SK-N-SH treated with all-trans-retinoic acid at 6 μM for 48 hours (cell line): ENCODE measurements at regions not wholly inside any gene's neighbourhood (a gene's known extent, or its start where the extent isn't known, plus 50 kb on each side); places are given as distances from the start of the nearest gene placed in this dataset.

ENCODE experiments used
- BACH2 ChIP-seq: fragments of 250-450 bp; sonication (Bioruptor Pico); IDR thresholded peaks from 2 replicates; pipeline ENCODE4 v1.9.0; 2021; ENCODE audit warnings: mild to moderate bottlenecking, borderline replicate concordance
- CREB5 ChIP-seq: fragments of 250-450 bp; sonication (Bioruptor Pico); IDR thresholded peaks from 2 replicates; pipeline ENCODE4 v1.5.1; 2020; ENCODE audit warnings: low read depth, mild to moderate bottlenecking, moderate library complexity
- GLIS3 ChIP-seq: fragments of 250-450 bp; sonication (Bioruptor Pico); IDR thresholded peaks from 2 replicates; pipeline ENCODE4 v1.5.0; 2020; ENCODE audit warnings: mild to moderate bottlenecking, moderate library complexity
- ISL1 ChIP-seq: fragments of 250-450 bp; sonication (Bioruptor Pico); IDR thresholded peaks from 2 replicates; pipeline ENCODE4 v2.1.2; 2022; ENCODE audit warnings: mild to moderate bottlenecking, moderate library complexity
- RARB ChIP-seq: fragments of 250-450 bp; sonication (Bioruptor Pico); IDR thresholded peaks from 2 replicates; pipeline ENCODE4 v1.8.0; 2021; ENCODE audit warnings: mild to moderate bottlenecking, moderate library complexity
- TCF4 ChIP-seq: fragments of 250-450 bp; sonication (Bioruptor Pico); IDR thresholded peaks from 2 replicates; pipeline ENCODE4 v1.8.0; 2021; ENCODE audit warnings: mild to moderate bottlenecking, moderate library complexity, borderline replicate concordance
- ZFP30 ChIP-seq: fragments of 450-650 bp; formaldehyde crosslinking; IDR thresholded peaks from 2 replicates; pipeline ENCODE4 v1.5.0; 2022; ENCODE audit warnings: mild to moderate bottlenecking, moderate library complexity
- ZNF565 ChIP-seq: fragments of 450-650 bp; formaldehyde crosslinking; conservative IDR thresholded peaks from 2 replicates; pipeline ENCODE4 v1.5.0; 2020; ENCODE audit warnings: low read depth, mild to moderate bottlenecking, moderate library complexity
- ZNF8 ChIP-seq: fragments of 450-650 bp; formaldehyde crosslinking; IDR thresholded peaks from 2 replicates; pipeline ENCODE4 v1.5.0; 2020; ENCODE audit warnings: mild to moderate bottlenecking, moderate library complexity
- TF ChIP-seq, protein P1 (sequence below): fragments of 250-450 bp; sonication (Bioruptor Pico); IDR thresholded peaks from 2 replicates; pipeline ENCODE4 v1.5.0; 2020; ENCODE audit warnings: mild to moderate bottlenecking, moderate library complexity

DNA sequence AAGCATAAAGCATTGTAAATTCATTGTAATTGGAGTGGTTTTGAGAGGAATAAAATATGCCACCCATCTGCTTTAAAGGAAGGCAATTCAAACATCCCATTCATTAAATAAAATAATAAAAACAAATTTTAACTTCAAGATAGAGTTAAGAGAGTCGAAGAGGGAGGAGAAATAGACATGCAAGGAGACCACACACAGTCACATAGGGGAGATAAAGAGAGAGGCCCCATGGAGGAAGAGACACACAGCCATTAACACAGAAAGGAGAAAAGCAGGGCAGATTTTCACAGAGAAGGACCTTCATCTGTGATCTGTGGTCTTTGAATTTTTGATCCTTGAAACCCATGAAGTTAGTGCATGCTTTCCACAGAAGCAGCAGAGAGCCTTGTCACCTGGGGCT is 214.3 kb upstream of the TCF21 start:
- no peak for TF ChIP-seq ISL1 (CRISPR knock-in tag)
- no peak for TF ChIP-seq TCF4 (CRISPR knock-in tag)
- TF ChIP-seq ZNF565 (CRISPR knock-in tag) = no peak
- no peak for TF ChIP-seq BACH2 (CRISPR knock-in tag)
- TF ChIP-seq, protein P1, sequence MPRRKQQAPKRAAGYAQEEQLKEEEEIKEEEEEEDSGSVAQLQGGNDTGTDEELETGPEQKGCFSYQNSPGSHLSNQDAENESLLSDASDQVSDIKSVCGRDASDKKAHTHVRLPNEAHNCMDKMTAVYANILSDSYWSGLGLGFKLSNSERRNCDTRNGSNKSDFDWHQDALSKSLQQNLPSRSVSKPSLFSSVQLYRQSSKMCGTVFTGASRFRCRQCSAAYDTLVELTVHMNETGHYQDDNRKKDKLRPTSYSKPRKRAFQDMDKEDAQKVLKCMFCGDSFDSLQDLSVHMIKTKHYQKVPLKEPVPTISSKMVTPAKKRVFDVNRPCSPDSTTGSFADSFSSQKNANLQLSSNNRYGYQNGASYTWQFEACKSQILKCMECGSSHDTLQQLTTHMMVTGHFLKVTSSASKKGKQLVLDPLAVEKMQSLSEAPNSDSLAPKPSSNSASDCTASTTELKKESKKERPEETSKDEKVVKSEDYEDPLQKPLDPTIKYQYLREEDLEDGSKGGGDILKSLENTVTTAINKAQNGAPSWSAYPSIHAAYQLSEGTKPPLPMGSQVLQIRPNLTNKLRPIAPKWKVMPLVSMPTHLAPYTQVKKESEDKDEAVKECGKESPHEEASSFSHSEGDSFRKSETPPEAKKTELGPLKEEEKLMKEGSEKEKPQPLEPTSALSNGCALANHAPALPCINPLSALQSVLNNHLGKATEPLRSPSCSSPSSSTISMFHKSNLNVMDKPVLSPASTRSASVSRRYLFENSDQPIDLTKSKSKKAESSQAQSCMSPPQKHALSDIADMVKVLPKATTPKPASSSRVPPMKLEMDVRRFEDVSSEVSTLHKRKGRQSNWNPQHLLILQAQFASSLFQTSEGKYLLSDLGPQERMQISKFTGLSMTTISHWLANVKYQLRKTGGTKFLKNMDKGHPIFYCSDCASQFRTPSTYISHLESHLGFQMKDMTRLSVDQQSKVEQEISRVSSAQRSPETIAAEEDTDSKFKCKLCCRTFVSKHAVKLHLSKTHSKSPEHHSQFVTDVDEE (CRISPR knock-in tag) = no peak
- TF ChIP-seq ZNF8 (CRISPR knock-in tag) = no peak
- no peak for TF ChIP-seq ZFP30
- TF ChIP-seq CREB5 = no peak
- no peak for TF ChIP-seq RARB (CRISPR knock-in tag)
- no peak for TF ChIP-seq GLIS3
